SK-MEL-5 (cell line): ENCODE measurements at regions not wholly inside any gene's neighbourhood (a gene's known extent, or its start where the extent isn't known, plus 50 kb on each side); places are given as distances from the start of the nearest gene placed in this dataset.
"Not testable (repeated sequence)": the region's sequence is repeated elsewhere in the genome, so short reads cannot be mapped to it uniquely, and the experiment has no call there.

ENCODE experiments used
- DNase-seq: peaks from one replicate; pipeline ENCODE4 v3.0.0-alpha.2; 2016; ENCODE audit warnings: low read depth, low spot score
- in situ Hi-C: cut with HindIII; loops from 2 replicates; pipeline ENCODE4 v1.10.0; 2016; ENCODE audit warnings: low sequenced_read_pairs, high pct_unique_total_duplicates, low pct_unique_long_range_greater_than_20kb

- DNase-seq: no peak
- in situ Hi-C loops: no loop called here
Measured at GRCh38 chr2:82964341-82964740, 1494.7 kb downstream of the SUCLG1 start.

GRCh38 chr2:82959727-82960126 lies 1499.4 kb downstream of the SUCLG1 start:
- in situ Hi-C loops: no loop called here
- DNase-seq: no peak

GRCh38 chr2:82954868-82955267 lies 1504.2 kb downstream of the SUCLG1 start:
- no peak for DNase-seq
- in situ Hi-C loops: no loop called here

GRCh38 chr2:82939211-82939610 lies 1519.9 kb downstream of the SUCLG1 start:
- DNase-seq: no peak
- in situ Hi-C loops: no loop called here

- DNase-seq, in situ Hi-C loops: not testable (repeated sequence)
Measured at GRCh38 chr2:82938321-82938845, 1520.7 kb downstream of the SUCLG1 start.

GRCh38 chr2:82913566-82913965 lies 1545.5 kb downstream of the SUCLG1 start:
- in situ Hi-C loops: no loop called here
- no peak for DNase-seq

- in situ Hi-C loops: no loop called here
- no peak for DNase-seq
Measured at GRCh38 chr2:82896117-82896516, 1563.0 kb downstream of the SUCLG1 start.

GRCh38 chr2:82893190-82893589 lies 1565.9 kb downstream of the SUCLG1 start:
- in situ Hi-C loops: no loop called here

GRCh38 chr2:82879803-82880202 lies 1579.3 kb downstream of the SUCLG1 start:
- in situ Hi-C loops: no loop called here

More at GRCh38 chr2:82893190-82893589, 1565.9 kb downstream of the SUCLG1 start:
- no peak for DNase-seq

GRCh38 chr2:82875858-82876257 lies 1583.2 kb downstream of the SUCLG1 start:
- in situ Hi-C loops: no loop called here
- no peak for DNase-seq

More at GRCh38 chr2:82879803-82880202, 1579.3 kb downstream of the SUCLG1 start:
- no peak for DNase-seq

GRCh38 chr2:82857967-82858366 lies 1601.1 kb downstream of the SUCLG1 start:
- no peak for DNase-seq
- in situ Hi-C loops: no loop called here

- in situ Hi-C loops: no loop called here
Measured at GRCh38 chr2:82853299-82853698, 1605.8 kb downstream of the SUCLG1 start.

GRCh38 chr2:82852787-82853186 lies 1606.3 kb downstream of the SUCLG1 start:
- in situ Hi-C loops: no loop called here
- no peak for DNase-seq

More at GRCh38 chr2:82853299-82853698, 1605.8 kb downstream of the SUCLG1 start:
- no peak for DNase-seq

GRCh38 chr2:82848285-82848684 lies 1610.8 kb downstream of the SUCLG1 start:
- in situ Hi-C loops: no loop called here
- DNase-seq: no peak

GRCh38 chr2:82839036-82839435 lies 1620.0 kb downstream of the SUCLG1 start:
- no peak for DNase-seq
- in situ Hi-C loops: no loop called here

- no peak for DNase-seq
- in situ Hi-C loops: no loop called here
Measured at GRCh38 chr2:82837588-82838304, 1621.3 kb downstream of the SUCLG1 start.

- in situ Hi-C loops: no loop called here
Measured at GRCh38 chr2:82834893-82835292, 1624.2 kb downstream of the SUCLG1 start.

GRCh38 chr2:82827426-82827825 lies 1631.7 kb downstream of the SUCLG1 start:
- in situ Hi-C loops: no loop called here
- DNase-seq: no peak

More at GRCh38 chr2:82834893-82835292, 1624.2 kb downstream of the SUCLG1 start:
- DNase-seq: no peak

- in situ Hi-C loops: no loop called here
- no peak for DNase-seq
Measured at GRCh38 chr2:82826437-82826836, 1632.6 kb downstream of the SUCLG1 start.
